ENCODE measurements at regions not wholly inside any gene's neighbourhood (a gene's known extent, or its start where the extent isn't known, plus 50 kb on each side); places are given as distances from the start of the nearest gene placed in this dataset.

DNA sequence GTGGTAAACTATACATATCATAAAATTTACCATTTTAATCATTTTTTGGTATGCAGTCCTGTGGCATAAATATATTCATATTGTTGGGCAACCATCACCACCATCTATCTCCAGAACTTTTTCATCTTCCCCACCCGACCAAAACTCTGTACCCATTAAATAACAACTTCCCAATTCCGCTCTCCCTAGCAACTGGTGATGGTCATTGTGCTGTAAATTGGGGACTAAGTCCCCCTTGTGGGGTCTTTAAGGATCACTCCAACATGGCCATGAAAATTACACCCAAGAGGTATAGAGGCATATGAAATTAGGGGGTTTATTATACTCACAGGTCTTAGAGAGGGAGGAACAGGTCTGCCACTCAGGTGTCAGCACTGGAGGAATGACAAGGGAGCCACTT, 57.4 kb upstream of the NKD1 start:
- POLR2A ChIA-PET = no interaction called here
- FAIRE-seq (no peak), DNase-seq (ENCODE audit: low read depth, low spot score) (no peak)
- Histone ChIP-seq H3K27me3 (ENCODE audit: control insufficient read depth in 2 of 2, insufficient read depth in 2 of 2, low read length in 2 of 2) (no peaks in the 10 kb centered on the region), H4K20me1 (replicated peaks; ENCODE audit: control insufficient read depth, extremely low read depth, insufficient read depth, low read length) (no peaks in the 10 kb centered on the region), H3K27ac (ENCODE audit: insufficient read depth, low read depth, low read length) (no peak overlapping the region), H3K79me2 (ENCODE audit: control insufficient read depth, insufficient read depth, low read length) (no peaks in the 10 kb centered on the region), H3K4me3 (replicated peaks in 1 of 3; ENCODE audit: insufficient read depth in 1 of 3, low read depth in 1 of 3, low read length in 3 of 3) (no peak overlapping the region), H3K9ac (replicated peaks; ENCODE audit: extremely low read depth, insufficient read depth, low read length) (no peak overlapping the region), H3K36me3 (ENCODE audit: control insufficient read depth in 2 of 2, extremely low read depth in 1 of 2, insufficient read depth in 2 of 2, low read length in 2 of 2) (no peaks in the 10 kb centered on the region), H3K4me2 (ENCODE audit: insufficient read depth, low read length) (no peak overlapping the region), H3K9me1 (replicated peaks; ENCODE audit: control insufficient read depth, extremely low read depth, insufficient read depth, low read length) (no peaks in the 10 kb centered on the region), H3K4me1 (ENCODE audit: control insufficient read depth, extremely low read depth, insufficient read depth, low read length) (no peaks in the 10 kb centered on the region), H3K9me3 (replicated peaks; ENCODE audit: control insufficient read depth, insufficient read depth, low read length) (no peaks in the 10 kb centered on the region), H2AFZ (ENCODE audit: low read depth, low read length) (no peak overlapping the region)
- TF ChIP-seq FOS (IDR thresholded peaks at IDR 0.05; ENCODE audit: borderline replicate concordance, insufficient read depth, low read length) = no peak
- TF ChIP-seq POLR2AphosphoS5 (IDR thresholded peaks at IDR 0.05; ENCODE audit: insufficient read depth, low read depth, low read length) = no peak
- TF ChIP-seq, protein P1, sequence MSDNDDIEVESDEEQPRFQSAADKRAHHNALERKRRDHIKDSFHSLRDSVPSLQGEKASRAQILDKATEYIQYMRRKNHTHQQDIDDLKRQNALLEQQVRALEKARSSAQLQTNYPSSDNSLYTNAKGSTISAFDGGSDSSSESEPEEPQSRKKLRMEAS (IDR thresholded peaks at IDR 0.05; ENCODE audit: insufficient read depth, insufficient read length) = no peak
- TF ChIP-seq MYC (IDR thresholded peaks at IDR 0.05; ENCODE audit: low read depth, low read length) = no peak
- TF ChIP-seq GATA2 (IDR thresholded peaks at IDR 0.05; ENCODE audit: insufficient read depth, insufficient read length, low read depth, low read length) = no peak
- TF ChIP-seq CTCF (IDR thresholded peaks at IDR 0.05; ENCODE audit: extremely low read depth in 1 of 2, insufficient read depth in 1 of 2, low read depth in 1 of 2, low read length in 2 of 2) = no peak
- no peak for TF ChIP-seq JUN (IDR thresholded peaks at IDR 0.05; ENCODE audit: borderline replicate concordance, insufficient read depth, insufficient read length, low read depth)
- TF ChIP-seq EZH2 (IDR thresholded peaks at IDR 0.05; ENCODE audit: borderline replicate concordance, low read depth, low read length, severe bottlenecking) = no peak
- TF ChIP-seq POLR2A (IDR thresholded peaks at IDR 0.05; ENCODE audit: low read depth, low read length) = no peak
- no TSS peak for BruUV-seq (replicated peaks)
- dilution Hi-C loops (cut with MboI; ENCODE audit: extremely low pct_ligation_motif_present, low sequenced_read_pairs) (no loop called here), intact Hi-C loops (cut with micrococcal nuclease) (no loop called here)
- CTCF ChIA-PET = no interaction called here
